Epidermal melanocyte (primary cell): ENCODE measurements at regions not wholly inside any gene's neighbourhood (a gene's known extent, or its start where the extent isn't known, plus 50 kb on each side); places are given as distances from the start of the nearest gene placed in this dataset.
"Not testable (repeated sequence)": the region's sequence is repeated elsewhere in the genome, so short reads cannot be mapped to it uniquely, and the experiment has no call there.

Source experiments
- DNase-seq: peaks from one replicate; pipeline ENCODE4 v3.0.0; 2011; ENCODE audit warnings: low spot score; ENCODE audit not compliant: insufficient read length

GRCh38 chr9:124164811-124165210 is 92.9 kb upstream of the NEK6 start:
- DNase-seq: no peak

GRCh38 chr9:124174433-124174832 is 83.3 kb upstream of the NEK6 start:
- no peak for DNase-seq

- DNase-seq: not testable (repeated sequence)
Observed at GRCh38 chr9:124177522-124177921, 80.2 kb upstream of the NEK6 start.

- DNase-seq: no peak
Observed at GRCh38 chr9:124179196-124180071, 78.3 kb upstream of the NEK6 start.

GRCh38 chr9:124180557-124180956 is 77.2 kb upstream of the NEK6 start:
- DNase-seq: no peak

GRCh38 chr9:124182741-124183140 is 75.0 kb upstream of the NEK6 start:
- no peak for DNase-seq

GRCh38 chr9:124183772-124184171 is 74.0 kb upstream of the NEK6 start:
- DNase-seq: no peak

- DNase-seq: no peak
Observed at GRCh38 chr9:124185413-124185812, 72.3 kb upstream of the NEK6 start.

GRCh38 chr9:124187311-124187710 is 70.4 kb upstream of the NEK6 start:
- DNase-seq: no peak

GRCh38 chr9:124188331-124189110 is 69.2 kb upstream of the NEK6 start:
- DNase-seq: no peak

- DNase-seq: peak; percentile 49
Observed at GRCh38 chr9:124190761-124191160, 67.0 kb upstream of the NEK6 start.

- DNase-seq: no peak
Observed at GRCh38 chr9:124191691-124192395, 65.9 kb upstream of the NEK6 start.

GRCh38 chr9:124196814-124197176 is 61.0 kb upstream of the NEK6 start:
- DNase-seq: no peak

GRCh38 chr9:124197177-124198095 is 60.3 kb upstream of the NEK6 start:
- DNase-seq: no peak

- DNase-seq: no peak
Observed at GRCh38 chr9:124198331-124198730, 59.4 kb upstream of the NEK6 start.

- DNase-seq: no peak
Observed at GRCh38 chr9:124198948-124199347, 58.8 kb upstream of the NEK6 start.

GRCh38 chr9:124199474-124199873 is 58.3 kb upstream of the NEK6 start:
- DNase-seq: no peak

- DNase-seq: no peak
Observed at GRCh38 chr9:124202447-124202971, 55.2 kb upstream of the NEK6 start.

- no peak for DNase-seq
Observed at GRCh38 chr9:124205686-124206352, 51.9 kb upstream of the NEK6 start.

- no peak for DNase-seq
Observed at GRCh38 chr9:124206391-124206790, 51.4 kb upstream of the NEK6 start.
